GM21447 (cell line): ENCODE measurements at regions not wholly inside any gene's neighbourhood (a gene's known extent, or its start where the extent isn't known, plus 50 kb on each side); places are given as distances from the start of the nearest gene placed in this dataset.
"Not testable (repeated sequence)": the region's sequence is repeated elsewhere in the genome, so short reads cannot be mapped to it uniquely, and the experiment has no call there.

Experiments
- ATAC-seq: cut with Tn5 transposase; IDR thresholded peaks from one replicate; pipeline ENCODE4 v1.9.1; 2021; ENCODE audit not compliant: unreplicated experiment

DNA sequence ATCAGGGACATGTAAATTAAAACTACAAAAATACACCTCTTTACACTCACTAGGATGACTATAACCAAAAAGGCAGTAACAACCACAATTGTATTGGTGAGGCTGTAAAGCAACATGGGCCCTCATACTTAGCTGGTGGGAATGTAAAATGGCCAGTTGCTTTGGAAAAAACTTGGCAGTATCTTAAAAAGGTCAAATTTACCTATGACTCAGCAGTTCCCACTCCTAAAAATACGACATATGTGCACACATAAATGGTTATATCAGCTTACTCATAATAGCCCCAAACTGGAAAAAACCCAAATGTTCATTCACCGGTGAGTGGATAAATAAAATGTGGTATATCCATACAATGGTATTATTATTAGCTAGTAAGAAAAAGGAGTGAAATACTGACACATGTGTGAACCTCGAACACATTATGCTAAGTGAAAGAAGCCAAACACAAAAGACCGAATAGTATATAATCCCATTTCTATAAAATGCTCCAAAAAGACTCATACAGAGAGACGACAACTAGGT, 391.4 kb downstream of the NPIPA8 start:
- ATAC-seq, result no peak

DNA sequence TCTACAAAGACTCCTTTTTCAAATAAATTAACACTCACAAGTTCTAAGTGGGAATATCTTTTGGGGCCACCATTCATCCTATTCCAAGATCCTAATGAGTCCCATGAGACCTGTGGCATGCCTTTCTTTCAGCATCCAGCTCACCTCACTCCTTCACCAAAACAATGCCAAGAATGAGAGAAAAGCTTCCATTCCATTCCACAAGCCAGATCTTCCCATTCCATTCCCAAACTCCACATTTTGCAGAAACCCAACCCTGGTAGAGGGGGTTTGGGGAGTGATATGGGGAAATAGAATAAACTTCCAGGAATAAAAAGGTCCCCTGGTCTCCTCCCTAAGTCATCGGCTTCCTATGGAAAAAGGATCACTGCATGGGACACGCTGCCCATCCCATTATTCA, 392.2 kb downstream of the NPIPA8 start:
- no peak for ATAC-seq

DNA sequence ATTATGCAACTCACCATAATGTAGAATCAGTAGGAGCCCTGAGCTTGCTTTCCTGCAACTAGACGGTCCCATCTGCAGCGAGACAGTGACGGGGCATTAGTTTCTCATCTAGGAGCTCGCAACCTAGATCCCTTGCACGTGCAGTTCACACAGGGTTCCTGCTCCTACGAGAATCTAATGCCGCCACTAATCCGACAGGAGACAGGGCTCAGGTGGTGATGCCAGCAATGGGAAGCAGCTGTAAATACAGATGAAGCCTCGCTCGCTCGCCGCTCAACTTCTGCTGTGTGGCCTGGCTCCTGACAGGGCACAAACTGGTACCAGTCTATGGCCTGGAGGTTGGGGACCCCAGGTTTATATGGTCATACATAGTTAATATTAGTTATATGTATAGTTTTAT, 394.5 kb downstream of the NPIPA8 start:
- no peak for ATAC-seq

DNA sequence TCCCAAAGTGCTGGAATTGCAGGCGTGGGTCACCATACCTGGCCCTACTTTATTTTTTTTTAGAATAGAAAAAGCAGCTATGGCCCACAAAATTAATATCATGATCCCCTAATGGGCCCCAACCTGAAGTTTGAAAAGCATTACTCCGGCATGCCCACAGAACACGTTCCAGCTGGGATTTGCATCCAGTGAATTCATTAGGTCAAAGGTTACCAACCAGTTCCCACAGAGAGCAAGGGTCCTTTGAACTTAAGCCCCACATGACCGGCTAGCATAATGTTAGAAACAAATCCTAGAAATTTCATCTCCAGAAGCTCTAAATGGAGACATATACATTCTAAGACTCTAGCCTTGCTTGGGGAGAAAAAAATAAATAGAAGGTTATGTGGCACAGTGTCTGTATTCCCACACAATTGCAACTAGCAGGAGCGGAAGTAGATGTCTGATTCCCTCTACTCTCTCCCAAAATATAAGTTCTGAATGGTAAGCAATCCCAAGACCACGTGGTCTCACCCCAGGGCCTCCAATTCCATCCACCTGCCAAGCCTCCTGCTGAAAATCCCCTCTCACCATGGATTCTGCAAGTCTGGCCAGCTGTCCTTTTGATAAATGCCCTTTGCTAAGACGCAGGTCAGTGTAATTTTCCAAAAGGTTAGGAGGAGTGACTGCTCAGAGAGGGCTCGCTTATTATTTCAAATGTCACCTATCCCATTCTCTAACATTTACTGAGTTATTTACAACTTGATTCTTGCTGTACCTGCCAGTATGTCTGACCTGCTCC, 395.8 kb downstream of the NPIPA8 start:
- no peak for ATAC-seq

DNA sequence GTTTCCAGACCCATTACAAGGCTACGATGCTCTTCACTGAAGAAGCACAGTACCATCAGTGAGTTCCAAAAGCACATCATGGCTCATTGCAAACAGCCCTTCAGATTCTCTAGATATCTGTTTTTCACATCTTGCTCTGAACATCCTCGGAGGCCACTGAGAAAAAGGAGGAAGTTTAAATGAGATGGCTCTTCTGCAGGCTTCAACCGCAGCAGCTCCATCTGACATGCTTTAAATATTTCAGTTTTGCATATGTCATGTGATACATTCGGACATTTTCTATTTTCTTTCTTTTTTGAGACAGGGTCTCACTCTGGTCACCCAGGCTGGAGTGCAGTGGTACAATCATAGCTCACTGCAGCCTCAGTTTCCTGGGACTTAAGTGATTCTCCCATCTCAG, 396.8 kb downstream of the NPIPA8 start:
- peak; percentile 56 for ATAC-seq

DNA sequence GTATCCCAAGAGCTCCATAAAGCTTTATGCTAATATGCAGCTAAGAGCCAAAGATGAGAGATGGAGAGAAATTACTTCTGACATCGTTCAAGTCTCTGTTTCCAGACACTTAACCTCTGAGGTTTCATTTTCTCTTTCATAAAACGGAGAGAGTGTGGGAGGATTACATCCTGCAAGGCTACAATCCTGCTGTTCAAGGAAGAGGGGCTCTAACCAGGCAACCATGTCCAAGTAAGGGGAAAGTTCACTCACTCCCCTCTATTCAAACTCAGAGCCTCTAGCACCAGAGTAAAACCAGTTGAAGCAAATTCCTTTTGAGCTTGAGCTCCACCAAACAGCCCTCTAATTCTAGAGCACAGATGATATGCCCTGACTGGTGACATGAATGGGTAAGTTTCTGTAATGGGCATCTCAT, 397.4 kb downstream of the NPIPA8 start:
- ATAC-seq, result peak; percentile 75

DNA sequence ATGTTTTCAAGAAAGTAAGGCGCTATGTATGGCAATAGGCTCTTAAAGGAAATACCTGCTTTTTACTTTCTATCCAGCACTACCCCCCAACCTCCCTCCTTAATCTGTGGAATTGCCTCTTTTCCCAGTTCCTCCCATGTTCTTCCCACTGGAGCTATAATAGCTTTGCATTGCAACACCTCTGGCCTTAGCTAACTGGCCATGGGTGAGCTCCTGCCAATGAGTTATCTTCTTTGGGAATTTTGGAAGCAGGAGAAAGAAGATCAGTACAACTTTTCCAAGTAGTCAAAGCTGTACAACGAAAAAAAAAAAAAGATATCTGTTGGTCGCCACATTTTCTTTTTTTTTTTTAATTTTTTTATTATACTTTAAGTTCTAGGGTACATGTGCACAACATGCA, 398.0 kb downstream of the NPIPA8 start:
- ATAC-seq, result no peak

DNA sequence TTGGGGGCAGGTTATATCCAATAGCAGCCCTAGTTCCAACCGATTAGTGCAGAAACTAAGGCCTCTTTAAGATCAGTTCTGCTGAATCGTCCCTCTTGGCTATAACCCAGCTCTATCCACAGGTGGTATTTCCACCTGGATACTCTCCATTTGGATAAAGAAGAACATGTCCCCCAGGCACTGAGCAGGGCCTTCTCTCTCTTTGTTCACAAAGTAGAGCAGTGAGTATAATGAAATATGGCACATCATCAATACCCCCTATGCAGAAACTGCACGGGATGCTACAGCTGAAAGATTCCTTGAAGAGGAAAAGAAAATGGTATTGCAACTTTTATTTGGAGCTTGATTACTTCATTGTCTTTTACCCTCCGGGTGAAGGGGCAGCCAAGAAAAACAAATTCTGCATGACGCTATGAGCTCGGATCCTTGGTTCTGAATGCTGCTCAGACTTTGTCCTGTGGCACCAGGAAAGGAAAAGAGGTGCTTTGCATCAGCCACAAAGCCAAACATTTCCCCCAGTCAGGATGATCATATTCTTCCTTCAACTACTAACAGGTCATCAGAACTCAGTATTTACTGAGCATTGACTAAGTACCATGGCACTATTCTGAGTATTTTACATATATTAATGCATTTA, 399.7 kb downstream of the NPIPA8 start:
- no peak for ATAC-seq

DNA sequence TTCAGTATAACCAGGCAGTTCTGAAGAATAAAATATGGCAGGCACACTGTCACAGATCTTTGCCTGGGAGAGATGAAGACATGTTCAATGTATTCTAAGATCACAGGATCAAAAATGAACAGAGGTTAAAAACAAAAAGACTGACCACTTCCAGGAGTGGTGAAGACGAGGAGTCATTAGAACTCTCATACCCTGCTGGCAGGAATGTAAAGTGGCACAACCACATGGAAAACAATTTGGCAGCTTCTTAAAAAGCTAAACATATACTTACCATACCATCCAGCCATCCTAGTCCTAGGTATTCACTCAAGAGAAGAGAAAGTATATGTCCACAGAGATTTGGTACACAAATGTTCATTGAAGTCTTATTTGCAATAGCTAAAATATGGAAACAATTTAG, 406.3 kb downstream of the NPIPA8 start:
- no peak for ATAC-seq

DNA sequence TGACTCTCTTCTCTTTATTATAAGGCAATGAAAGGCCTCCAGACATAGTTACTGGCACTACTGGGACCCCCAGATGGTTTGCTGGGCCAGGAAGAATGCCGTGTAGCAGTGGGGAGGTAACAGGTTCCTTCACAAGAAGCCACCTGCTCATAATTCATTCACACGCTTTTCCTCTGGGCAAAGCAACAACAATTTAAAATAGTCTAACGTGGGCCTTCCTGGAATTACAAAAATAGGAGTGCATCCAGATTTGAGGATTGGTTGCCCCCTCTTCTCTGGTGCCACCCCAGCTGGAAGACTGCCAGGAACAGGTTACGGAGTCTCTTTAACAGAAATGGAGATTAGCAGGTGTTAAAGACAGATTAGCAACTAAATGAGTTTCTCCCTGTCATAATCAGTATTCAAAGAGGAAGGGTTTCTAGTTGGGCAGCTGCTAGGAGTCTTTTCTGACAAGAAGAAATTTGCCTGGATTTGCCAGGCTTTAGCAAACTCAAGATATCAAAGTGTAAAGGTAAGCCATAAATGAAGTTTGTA, 409.6 kb downstream of the NPIPA8 start:
- ATAC-seq, result no peak

DNA sequence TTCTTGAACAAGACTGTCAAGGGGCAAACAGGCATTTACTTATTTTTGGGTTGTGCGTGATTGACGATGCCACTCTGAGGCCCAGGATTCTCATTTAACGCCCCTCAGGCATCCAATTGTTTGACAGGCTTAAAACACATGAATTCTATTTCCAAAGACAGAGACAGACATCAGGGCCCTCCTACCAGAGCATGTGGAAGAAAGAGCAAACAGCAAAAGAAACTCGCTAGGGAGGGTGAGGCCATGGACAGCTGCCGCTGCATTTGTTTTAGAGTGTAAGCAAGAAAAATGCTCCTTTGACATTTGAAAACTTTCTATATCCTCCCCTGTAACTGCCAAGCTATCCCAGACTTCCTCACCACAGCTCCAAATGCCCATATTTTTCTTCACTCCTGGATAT, 410.1 kb downstream of the NPIPA8 start:
- ATAC-seq, result no peak

DNA sequence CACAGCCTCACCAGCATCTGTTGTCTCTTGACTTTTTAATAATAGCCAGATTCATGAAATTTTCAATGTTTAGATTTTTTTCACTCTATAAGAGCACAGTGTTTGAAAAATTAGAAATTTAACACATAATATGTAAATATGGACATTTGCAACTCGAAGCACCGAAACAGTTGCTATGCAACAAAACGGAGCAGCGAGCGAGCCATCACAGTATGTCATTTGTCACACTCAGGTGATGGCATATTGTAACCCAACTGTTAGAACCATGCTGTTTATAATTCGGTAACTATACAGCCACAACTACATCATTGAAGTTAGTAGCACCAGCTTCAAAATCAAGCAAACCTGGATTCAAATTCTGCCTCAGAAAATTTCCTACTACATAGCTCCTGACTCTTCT, 410.8 kb downstream of the NPIPA8 start:
- ATAC-seq, result no peak

DNA sequence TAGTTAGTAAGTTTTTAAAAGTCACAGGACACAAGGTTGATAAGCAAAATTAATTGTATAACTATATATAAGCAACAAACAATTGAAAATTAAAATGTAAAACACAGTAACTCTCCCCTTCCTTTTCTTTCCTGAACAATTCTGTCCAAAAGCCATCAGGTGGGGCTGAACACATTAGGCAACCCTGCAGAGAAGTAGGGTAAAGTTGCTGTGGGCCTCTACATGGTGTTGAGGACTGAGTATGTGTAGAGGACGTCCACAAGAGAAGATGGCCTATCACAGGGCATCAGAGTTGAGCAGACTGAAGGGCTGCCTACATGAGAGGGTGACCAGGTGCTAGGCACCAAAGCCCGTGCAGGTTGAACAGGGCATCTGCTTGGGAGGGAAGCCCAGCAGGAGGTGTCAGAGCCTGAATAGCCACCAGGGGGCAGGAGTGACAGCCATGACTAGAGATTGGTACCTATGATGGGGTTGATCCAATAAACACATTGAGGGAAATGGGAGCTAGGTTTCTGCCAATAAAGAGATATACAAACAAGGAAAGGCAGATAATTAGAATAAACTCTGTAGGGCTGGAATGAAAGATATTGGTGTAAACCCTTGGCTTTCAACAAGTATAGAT, 415.1 kb downstream of the NPIPA8 start:
- no peak for ATAC-seq

DNA sequence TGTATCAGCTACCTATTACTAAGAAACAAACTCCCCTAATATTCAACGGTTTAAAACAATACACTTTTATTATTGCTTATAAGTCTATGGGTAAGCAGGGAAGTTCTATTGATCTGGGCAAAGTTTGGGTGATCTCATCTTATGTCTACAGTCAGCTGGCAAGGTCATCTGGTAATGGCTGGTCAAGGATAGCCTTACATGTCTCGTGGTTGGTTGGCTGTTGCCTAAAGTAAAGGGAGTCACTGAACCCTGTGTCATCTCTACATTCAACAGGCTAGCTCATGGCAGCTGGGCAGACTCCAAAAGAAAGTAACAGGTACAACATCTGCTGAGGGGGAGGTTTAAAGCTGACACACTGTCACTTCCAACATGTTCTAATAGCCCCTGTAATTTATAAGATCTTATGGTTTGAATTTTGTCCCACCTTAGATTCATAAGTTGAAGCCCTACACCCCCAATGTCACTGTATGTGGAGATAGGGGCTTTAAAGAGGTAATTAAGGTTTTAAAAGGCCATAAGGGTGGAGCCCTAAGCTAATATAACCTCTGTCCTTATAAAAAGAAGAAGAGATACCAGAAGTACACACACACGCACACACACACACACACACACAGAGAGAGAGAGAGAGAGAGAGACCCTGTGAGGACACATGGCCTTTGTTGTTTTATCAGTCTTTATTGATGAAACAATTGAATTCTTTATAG, 419.1 kb downstream of the NPIPA8 start:
- no peak for ATAC-seq

DNA sequence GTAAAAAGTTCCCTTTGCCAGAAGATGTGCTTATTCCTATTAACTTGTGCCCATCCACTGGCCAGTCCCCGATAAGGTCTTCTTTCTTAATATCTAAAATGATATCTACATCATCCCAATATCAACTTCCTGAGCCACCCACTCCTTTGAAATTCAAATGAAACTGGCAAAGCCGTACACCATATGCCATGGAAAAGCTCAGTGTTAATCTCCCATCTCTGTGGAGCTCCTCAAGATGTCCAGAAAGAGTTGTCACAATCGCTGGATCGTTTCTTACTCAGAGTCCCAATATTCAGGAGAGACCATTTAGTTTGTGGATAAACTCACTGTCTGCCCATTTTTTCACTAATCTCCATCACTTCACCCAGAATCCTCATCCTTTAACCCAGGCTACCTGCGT, 420.7 kb downstream of the NPIPA8 start:
- ATAC-seq, result no peak

DNA sequence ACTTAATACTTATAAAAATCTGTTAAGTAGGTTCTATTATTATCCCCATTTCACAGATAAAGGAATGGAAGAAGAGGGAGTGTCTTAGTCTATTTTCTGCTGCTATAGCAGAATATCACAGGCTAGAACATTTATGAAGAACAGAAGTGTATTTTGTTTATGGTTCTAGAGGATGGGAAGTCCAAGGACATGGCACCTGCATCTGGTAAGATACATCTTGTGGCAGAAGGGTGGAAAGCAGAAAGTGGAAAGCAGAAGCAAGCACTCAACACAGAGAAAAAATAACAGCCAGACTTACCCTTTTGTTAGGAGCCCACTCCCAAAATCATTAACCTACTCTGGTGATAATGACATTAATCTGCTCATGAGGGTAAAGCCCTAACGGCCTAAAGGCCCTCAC, 422.4 kb downstream of the NPIPA8 start:
- ATAC-seq, result no peak

DNA sequence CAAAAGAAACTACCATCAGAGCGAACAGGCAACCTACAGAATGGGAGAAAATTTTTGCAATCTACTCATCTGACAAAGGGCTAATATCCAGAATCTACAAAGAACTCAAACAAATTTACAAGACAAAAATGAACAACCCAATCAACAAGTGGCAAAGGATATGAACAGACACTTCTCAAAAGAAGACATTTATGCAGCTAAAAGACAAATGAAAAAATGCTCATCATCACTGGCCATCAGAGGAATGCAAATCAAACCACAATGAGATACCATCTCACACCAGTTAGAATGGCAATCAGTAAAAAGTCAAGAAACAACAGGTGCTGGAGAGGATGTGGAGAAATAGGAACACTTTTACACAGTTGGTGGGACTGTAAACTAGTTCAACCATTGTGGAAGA, 425.0 kb downstream of the NPIPA8 start:
- not testable (repeated sequence) for ATAC-seq

DNA sequence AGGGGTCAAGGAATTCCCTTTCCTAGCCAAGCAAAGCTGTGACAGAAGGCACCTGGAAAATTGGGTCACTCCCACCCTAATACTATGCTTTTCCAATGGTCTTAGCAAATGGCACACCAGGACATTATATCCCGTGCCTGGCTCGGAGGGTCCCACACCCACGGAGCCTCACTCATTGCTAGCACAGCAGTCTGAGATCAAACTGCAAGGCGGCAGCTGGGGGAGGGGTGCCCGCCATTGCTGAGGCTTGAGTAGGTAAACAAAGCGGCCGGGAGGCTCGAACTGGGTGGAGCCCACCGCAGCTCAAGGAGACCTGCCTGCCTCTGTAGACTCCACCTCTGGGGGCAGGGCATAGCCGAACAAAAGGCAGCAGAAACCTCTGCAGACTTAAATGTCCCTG, 429.9 kb downstream of the NPIPA8 start:
- ATAC-seq, result not testable (repeated sequence)

DNA sequence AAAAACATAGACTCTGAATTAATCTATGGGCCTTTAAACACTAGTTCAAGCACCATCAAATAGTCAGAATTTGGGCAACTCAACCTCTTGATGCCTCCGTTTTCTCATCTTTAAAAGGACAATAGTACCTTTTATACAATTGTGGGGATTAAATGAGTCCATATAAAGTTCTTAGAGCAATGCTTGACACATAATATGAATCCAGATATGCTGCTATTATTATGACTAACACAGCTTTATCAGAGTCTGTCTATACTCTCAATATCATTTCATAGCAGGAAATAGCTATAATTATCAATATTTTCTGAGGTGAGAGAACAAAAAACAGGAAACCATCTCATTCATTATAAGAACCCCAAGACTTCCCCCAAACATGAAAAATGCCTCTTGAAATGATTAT, 430.5 kb upstream of the XYLT1 start:
- no peak for ATAC-seq

DNA sequence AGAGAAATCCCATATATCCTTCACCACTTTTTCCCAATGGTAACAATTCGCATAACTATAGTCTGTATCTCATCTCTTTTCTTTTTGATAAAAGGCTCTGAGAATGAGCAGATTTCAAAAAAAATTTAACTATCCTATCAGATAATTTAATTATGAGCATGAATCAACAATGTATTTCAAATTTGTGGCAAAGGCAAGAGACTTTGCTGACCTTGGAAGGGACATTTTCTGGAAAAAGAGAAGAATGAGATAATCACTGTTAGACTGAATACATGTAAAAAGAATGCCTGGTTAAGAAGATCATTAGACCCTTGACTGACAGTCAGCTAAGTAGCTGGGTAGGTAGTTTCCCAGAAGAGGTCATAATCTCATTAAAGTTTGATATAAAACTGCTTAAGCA, 428.4 kb upstream of the XYLT1 start:
- ATAC-seq, result no peak

DNA sequence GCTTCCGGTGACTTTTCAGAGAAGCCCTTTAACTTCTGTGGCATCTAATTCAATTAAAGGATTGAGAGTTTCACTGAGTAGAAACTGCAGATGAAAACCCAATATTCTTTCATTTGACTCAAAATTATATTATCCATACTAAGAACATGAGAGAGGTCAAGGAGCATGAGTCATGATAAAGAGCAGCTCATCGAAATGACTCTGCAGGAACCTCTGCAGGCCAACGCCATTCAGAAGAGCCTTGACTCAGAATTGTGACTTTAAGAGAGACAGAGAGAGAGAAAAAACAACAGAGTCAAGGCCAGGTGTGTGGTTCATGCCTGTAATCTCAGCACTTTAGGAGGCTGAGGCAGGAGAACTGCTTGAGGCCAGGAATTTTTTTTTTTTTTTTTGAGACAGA, 417.2 kb upstream of the XYLT1 start:
- no peak for ATAC-seq
